Hepatic stellate cell (primary cell): ENCODE measurements at regions not wholly inside any gene's neighbourhood (a gene's known extent, or its start where the extent isn't known, plus 50 kb on each side); places are given as distances from the start of the nearest gene placed in this dataset.
"Not testable (repeated sequence)": the region's sequence is repeated elsewhere in the genome, so short reads cannot be mapped to it uniquely, and the experiment has no call there.

Experiments used
- DNase-seq: peaks from one replicate; pipeline ENCODE4 v3.0.0; 2011; ENCODE audit warnings: low spot score

GRCh38 chr10:44005788-44006099, 357.1 kb upstream of the ZNF32 start:
- DNase-seq = no peak

- DNase-seq = no peak
These were observed 356.5 kb upstream of the ZNF32 start for GRCh38 chr10:44004913-44005787.

GRCh38 chr10:43998021-43998809, 349.5 kb upstream of the ZNF32 start:
- DNase-seq = peak; percentile 65

GRCh38 chr10:43997330-43997729, 348.6 kb upstream of the ZNF32 start:
- DNase-seq = no peak

- no peak for DNase-seq
These were observed 345.9 kb upstream of the ZNF32 start for GRCh38 chr10:43994539-43994938.

GRCh38 chr10:43992816-43993215, 344.1 kb upstream of the ZNF32 start:
- DNase-seq = not testable (repeated sequence)

- no peak for DNase-seq
These were observed 337.7 kb upstream of the ZNF32 start for GRCh38 chr10:43986374-43986773.

- DNase-seq = no peak
These were observed 337.3 kb upstream of the ZNF32 start for GRCh38 chr10:43985941-43986340.

GRCh38 chr10:43983856-43984271, 335.2 kb upstream of the ZNF32 start:
- no peak for DNase-seq

- no peak for DNase-seq
These were observed 334.7 kb upstream of the ZNF32 start for GRCh38 chr10:43983405-43983804.

- no peak for DNase-seq
These were observed 333.6 kb upstream of the ZNF32 start for GRCh38 chr10:43982250-43982649.

- DNase-seq = no peak
These were observed 333.0 kb upstream of the ZNF32 start for GRCh38 chr10:43981696-43982095.

- no peak for DNase-seq
These were observed 332.6 kb upstream of the ZNF32 start for GRCh38 chr10:43981232-43981631.

GRCh38 chr10:43980715-43981114, 332.0 kb upstream of the ZNF32 start:
- no peak for DNase-seq

GRCh38 chr10:43980313-43980712, 331.6 kb upstream of the ZNF32 start:
- DNase-seq = no peak

- no peak for DNase-seq
These were observed 330.9 kb upstream of the ZNF32 start for GRCh38 chr10:43979551-43979950.

- no peak for DNase-seq
These were observed 330.3 kb upstream of the ZNF32 start for GRCh38 chr10:43978936-43979335.

GRCh38 chr10:43978091-43978490, 329.4 kb upstream of the ZNF32 start:
- DNase-seq = no peak

- no peak for DNase-seq
These were observed 327.6 kb upstream of the ZNF32 start for GRCh38 chr10:43976292-43976691.

GRCh38 chr10:43973801-43974200, 325.1 kb upstream of the ZNF32 start:
- DNase-seq = no peak

GRCh38 chr10:43972976-43973647, 324.4 kb upstream of the ZNF32 start:
- DNase-seq = no peak

- no peak for DNase-seq
These were observed 323.3 kb upstream of the ZNF32 start for GRCh38 chr10:43971981-43972380.

GRCh38 chr10:43971306-43971705, 322.6 kb upstream of the ZNF32 start:
- DNase-seq = no peak
